SK-N-MC (cell line): ENCODE measurements at regions not wholly inside any gene's neighbourhood (a gene's known extent, or its start where the extent isn't known, plus 50 kb on each side); places are given as distances from the start of the nearest gene placed in this dataset.

ENCODE experiments used
- EZH2 ChIP-seq: fragments of 200-600 bp; sonication (generic); IDR thresholded peaks from one replicate; pipeline ENCODE4 v1.6.1; 2017; ENCODE audit warnings: antibody characterized with exemption
- POLR2AphosphoS5 ChIP-seq: IDR thresholded peaks from 2 replicates; pipeline ENCODE4 v1.6.1; 2012; ENCODE audit warnings: mild to moderate bottlenecking, low read depth, low read length, borderline replicate concordance

DNA sequence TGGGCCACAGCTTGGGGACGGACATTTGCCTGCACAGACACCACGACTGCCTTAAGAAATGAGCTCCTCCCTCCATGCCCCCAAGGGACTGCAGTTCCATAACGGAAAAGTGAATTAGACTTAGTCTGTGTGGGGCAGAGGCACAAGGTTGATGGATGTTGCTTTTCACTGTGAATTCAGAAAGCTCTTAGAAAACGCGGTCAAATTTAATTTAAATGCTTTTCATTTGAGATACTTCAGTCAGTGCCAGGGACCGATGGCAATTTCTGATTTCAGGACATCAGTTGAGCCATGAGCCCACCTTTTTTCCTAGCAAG is 356.4 kb downstream of the KIF16B start:
- no peak for TF ChIP-seq POLR2AphosphoS5
- TF ChIP-seq EZH2, result no peak
